ENCODE measurements at regions not wholly inside any gene's neighbourhood (a gene's known extent, or its start where the extent isn't known, plus 50 kb on each side); places are given as distances from the start of the nearest gene placed in this dataset.

- DNase-seq = no peak
Observed at GRCh38 chr4:108261026-108261425, 92.3 kb upstream of the LEF1 start.

DNA sequence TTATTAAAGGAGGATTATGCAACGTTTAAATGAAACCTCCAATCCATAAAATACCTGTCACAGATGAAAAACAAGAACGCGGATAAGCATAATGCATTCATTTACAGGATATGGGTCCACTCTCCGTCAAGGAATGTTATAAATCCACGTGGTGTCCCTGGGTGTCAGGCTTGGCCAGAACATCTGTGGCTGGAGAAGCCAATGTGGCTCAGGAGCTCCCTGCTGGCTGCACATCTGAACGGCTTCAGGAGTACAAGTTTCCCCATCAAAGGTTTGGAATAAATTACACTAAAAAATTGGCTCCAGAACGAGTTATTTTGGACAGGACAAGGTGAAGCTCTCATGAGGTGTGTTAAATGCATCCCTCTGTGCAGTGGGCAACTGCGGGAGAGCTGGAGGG is 87.8 kb upstream of the LEF1 start:
- DNase-seq = no peak

GRCh38 chr4:108255203-108255747 is 86.5 kb upstream of the LEF1 start:
- no peak for DNase-seq

DNA sequence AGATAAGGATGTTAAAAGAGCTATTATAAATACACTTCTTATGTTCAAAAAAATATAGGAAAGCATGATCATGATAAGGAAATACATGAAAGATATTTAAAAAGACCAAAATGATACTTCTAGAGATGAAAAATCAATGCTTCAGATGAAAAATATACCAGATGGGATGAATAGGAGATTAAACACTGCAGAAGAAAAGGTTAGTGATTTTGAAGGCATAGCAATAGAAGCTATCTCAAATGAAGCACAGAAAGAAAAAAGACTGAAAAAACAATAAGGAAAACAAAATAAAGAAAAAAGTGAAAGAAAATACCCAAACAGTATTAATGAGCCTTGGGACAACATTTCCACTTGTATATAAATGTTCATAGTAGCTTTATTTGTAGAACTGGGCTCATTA is 80.7 kb upstream of the LEF1 start:
- DNase-seq = no peak

- DNase-seq = no peak
Observed at GRCh38 chr4:108247387-108248049, 78.8 kb upstream of the LEF1 start.

GRCh38 chr4:108244606-108245005 is 75.9 kb upstream of the LEF1 start:
- no peak for DNase-seq

DNA sequence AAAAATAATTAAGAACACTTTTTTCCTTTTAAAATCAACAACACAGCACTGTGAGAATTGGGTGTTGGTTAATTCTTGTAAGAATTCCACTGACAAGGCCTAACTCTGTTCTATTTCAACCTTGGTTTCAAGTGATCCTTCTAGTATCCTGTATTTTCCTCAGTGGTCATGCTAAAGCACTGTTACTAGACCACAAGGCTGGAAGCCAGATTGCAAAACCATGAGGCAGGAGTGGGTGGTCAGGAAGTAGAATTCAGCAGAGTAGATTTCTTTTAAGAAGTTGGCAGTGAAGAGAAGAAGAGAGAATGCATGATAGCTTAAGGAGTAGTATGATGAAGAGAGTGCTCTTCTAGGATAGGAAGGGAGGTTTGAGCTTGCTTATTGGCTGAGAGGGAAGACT is 71.6 kb upstream of the LEF1 start:
- DNase-seq = no peak

GRCh38 chr4:108237693-108238092 is 69.0 kb upstream of the LEF1 start:
- no peak for DNase-seq

GRCh38 chr4:108236264-108236663 is 67.5 kb upstream of the LEF1 start:
- no peak for DNase-seq

GRCh38 chr4:108227923-108228322 is 59.2 kb upstream of the LEF1 start:
- no peak for DNase-seq

- DNase-seq = no peak
Observed at GRCh38 chr4:108224611-108225053, 55.9 kb upstream of the LEF1 start.

- DNase-seq = no peak
Observed at GRCh38 chr4:108223313-108223712, 54.6 kb upstream of the LEF1 start.

DNA sequence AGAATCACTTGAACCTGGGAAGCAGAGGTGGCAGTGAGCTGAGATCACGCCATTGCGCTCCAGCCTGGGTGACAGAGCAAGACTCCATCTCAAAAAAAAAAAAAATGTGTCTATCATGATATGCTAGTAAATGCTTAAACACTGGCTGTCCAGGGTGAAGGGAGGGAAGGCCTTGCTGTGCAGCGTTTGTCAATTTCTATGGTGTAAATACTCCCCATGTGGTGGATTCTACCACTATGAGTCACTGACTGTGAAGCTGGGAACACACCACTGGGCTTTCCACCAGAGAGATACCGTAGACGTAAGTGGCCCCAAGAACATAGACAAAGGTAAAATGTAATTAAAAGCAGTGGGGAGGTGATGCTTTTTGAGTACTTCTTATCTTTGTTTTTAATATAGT is 51.3 kb upstream of the LEF1 start:
- no peak for DNase-seq
